Caco-2 (cell line): ENCODE measurements at regions not wholly inside any gene's neighbourhood (a gene's known extent, or its start where the extent isn't known, plus 50 kb on each side); places are given as distances from the start of the nearest gene placed in this dataset.

Source experiments
- BruUV-seq: library from RNA; stranded (reverse); fragments of 400-500 nt; replicated peaks from 2 replicates; lab custom pipeline; 2021; lab: Mats Ljungman, UMichigan
- CTCF ChIA-PET: fragments of 300-600 bp; sonication (Branson Sonifier 250); formaldehyde crosslinking; loops from one replicate; lab custom pipeline; 2022; ENCODE audit warnings: antibody characterized with exemption; lab: Charles Lee
- POLR2A ChIA-PET: fragments of 300-600 bp; sonication (Branson Sonifier 250); formaldehyde crosslinking; loops from one replicate; lab custom pipeline; 2022; ENCODE audit warnings: antibody characterized with exemption; lab: Charles Lee
- DNase-seq, 2 experiments: peaks; one replicate each; pipeline versions ENCODE4 v3.0.0 to v3.0.0-alpha.2; 2020 to 2022
- H3K27me3 ChIP-seq: replicated peaks from 2 replicates; pipeline ENCODE4 v1.6.0; 2011; ENCODE audit warnings: low read length; ENCODE audit not compliant: control insufficient read depth, insufficient read depth
- H3K36me3 ChIP-seq: 2 replicates; pipeline ENCODE4 v1.5.1; 2011; ENCODE audit warnings: low read length; ENCODE audit not compliant: control insufficient read depth, insufficient read depth
- H3K4me1 ChIP-seq: fragments of 250-450 bp; sonication (Bioruptor Pico); 2 replicates; pipeline ENCODE4 v1.5.1; 2020; ENCODE audit warnings: mild to moderate bottlenecking
- H3K4me3 ChIP-seq: 2 replicates; pipeline ENCODE4 v1.5.1; 2011; ENCODE audit warnings: low read depth, mild to moderate bottlenecking, control low read depth, low read length
- H3K9me3 ChIP-seq: fragments of 250-450 bp; sonication (Bioruptor Pico); 2 replicates; pipeline ENCODE4 v1.5.1; 2020; ENCODE audit warnings: mild to moderate bottlenecking, moderate library complexity
- H3K27ac Mint-ChIP-seq: one replicate; pipeline ENCODE4 v1.8.0; 2022; ENCODE audit warnings: mixed read lengths; ENCODE audit not compliant: unreplicated experiment
- H3K27me3 Mint-ChIP-seq: one replicate; pipeline ENCODE4 v1.8.0; 2022; ENCODE audit warnings: mixed read lengths; ENCODE audit not compliant: insufficient read depth, unreplicated experiment
- H3K36me3 Mint-ChIP-seq: one replicate; pipeline ENCODE4 v1.8.0; 2022; ENCODE audit warnings: mild to moderate bottlenecking, mixed read lengths; ENCODE audit not compliant: insufficient read depth, unreplicated experiment
- H3K4me1 Mint-ChIP-seq: one replicate; pipeline ENCODE4 v1.8.0; 2022; ENCODE audit warnings: low read depth, mixed read lengths; ENCODE audit not compliant: unreplicated experiment
- H3K4me3 Mint-ChIP-seq: one replicate; pipeline ENCODE4 v1.8.0; 2022; ENCODE audit warnings: mild to moderate bottlenecking, moderate library complexity, mixed read lengths; ENCODE audit not compliant: unreplicated experiment
- H3K9me3 Mint-ChIP-seq: one replicate; pipeline ENCODE4 v1.8.0; 2022; ENCODE audit warnings: mixed read lengths; ENCODE audit not compliant: unreplicated experiment
- intact Hi-C: fragments of 100-400 bp; cut with micrococcal nuclease; formaldehyde crosslinking; loops from one replicate; pipeline ENCODE4 v1.10.0; 2022; ENCODE audit not compliant: unreplicated experiment
- TF ChIP-seq, protein P1 (sequence below), 2 experiments: fragments of 200-600 bp in 1 of 2; IDR thresholded peaks; 1 replicate in 1 of 2; 2 replicates in 1 of 2; pipeline versions ENCODE4 v1.5.1 to v1.8.0; 2011 to 2022; ENCODE audit warnings: antibody characterized with exemption in 1 of 2, control low read depth in 1 of 2, inconsistent platforms in 1 of 2, low read depth in 1 of 2, low read length in 1 of 2, mild to moderate bottlenecking in 1 of 2, moderate library complexity in 1 of 2; ENCODE audit not compliant: insufficient read depth in 1 of 2, severe bottlenecking in 1 of 2, unreplicated experiment in 1 of 2

- H3K4me1 ChIP-seq, result no peaks in the 10 kb centered on the region
- H3K36me3 ChIP-seq, result no peaks in the 10 kb centered on the region
- BruUV-seq, result no TSS peak
- H3K27me3 ChIP-seq, result no peaks in the 10 kb centered on the region
- H3K4me3 ChIP-seq, result no peak overlapping the region
- TF ChIP-seq, protein P1, sequence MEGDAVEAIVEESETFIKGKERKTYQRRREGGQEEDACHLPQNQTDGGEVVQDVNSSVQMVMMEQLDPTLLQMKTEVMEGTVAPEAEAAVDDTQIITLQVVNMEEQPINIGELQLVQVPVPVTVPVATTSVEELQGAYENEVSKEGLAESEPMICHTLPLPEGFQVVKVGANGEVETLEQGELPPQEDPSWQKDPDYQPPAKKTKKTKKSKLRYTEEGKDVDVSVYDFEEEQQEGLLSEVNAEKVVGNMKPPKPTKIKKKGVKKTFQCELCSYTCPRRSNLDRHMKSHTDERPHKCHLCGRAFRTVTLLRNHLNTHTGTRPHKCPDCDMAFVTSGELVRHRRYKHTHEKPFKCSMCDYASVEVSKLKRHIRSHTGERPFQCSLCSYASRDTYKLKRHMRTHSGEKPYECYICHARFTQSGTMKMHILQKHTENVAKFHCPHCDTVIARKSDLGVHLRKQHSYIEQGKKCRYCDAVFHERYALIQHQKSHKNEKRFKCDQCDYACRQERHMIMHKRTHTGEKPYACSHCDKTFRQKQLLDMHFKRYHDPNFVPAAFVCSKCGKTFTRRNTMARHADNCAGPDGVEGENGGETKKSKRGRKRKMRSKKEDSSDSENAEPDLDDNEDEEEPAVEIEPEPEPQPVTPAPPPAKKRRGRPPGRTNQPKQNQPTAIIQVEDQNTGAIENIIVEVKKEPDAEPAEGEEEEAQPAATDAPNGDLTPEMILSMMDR (IDR thresholded peaks at IDR 0.05; ENCODE audit: insufficient read depth in 1 of 2, low read depth in 1 of 2, low read length in 1 of 2, severe bottlenecking in 1 of 2, unreplicated experiment in 1 of 2), result no peak
- H3K4me3 Mint-ChIP-seq, result no peak overlapping the region
- peaks cover 8% of the 10 kb centered on the region for H3K9me3 Mint-ChIP-seq
- no peaks in the 10 kb centered on the region for H3K27me3 Mint-ChIP-seq
- intact Hi-C loops, result no loop called here
- ChIA-PET POLR2A (no interaction called here), CTCF (no interaction called here)
- DNase-seq, result no peak
- no peak overlapping the region for H3K27ac Mint-ChIP-seq
- H3K36me3 Mint-ChIP-seq, result no peaks in the 10 kb centered on the region
- no peaks in the 10 kb centered on the region for H3K9me3 ChIP-seq
- no peaks in the 10 kb centered on the region for H3K4me1 Mint-ChIP-seq
Measured at GRCh38 chr1:83691953-83692500, 306.9 kb downstream of the TTLL7 start.

DNA sequence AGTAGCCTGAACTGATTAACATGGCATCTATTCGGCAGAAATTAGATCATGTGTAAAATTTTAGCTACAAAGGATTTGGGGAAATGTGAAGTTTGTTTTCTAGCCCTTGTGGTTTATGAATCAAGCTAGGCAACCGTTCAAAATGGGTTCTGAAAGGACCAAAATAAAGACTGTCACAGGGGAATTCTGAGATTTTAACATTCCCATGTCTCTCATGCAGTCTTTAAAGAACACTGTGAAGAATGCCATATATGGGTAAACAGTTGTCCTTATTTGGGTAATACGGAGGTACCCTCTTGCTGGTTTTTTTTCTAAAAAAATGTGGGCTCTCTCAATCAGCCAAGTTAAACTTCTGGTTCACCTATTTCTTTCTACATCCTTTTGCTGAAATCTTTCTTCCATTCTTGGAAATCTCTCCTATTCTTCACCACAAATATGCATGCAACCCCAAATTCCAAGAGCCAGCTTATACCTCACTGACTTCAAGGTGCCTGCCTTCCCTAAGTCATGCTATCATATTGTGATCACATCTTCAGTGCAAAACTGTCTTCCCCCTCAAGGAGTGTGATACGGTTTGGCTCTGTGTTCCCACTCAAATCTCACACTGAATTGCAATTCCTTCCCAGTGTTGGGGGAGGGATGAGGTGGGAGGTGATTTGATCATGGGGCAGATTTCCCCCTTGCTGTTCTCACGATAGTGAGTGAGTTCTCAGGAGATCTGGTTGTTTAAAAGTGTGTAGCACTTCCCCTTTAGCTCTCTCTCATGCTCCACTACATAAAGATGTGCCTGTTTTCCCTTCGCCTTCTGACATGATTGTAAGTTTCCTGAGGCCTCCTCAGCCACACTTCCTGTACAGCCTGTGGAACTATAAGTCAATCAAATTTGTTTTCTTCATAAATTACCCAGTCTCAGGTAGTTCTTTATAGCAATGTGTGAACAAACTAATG, 308.7 kb downstream of the TTLL7 start:
- Histone ChIP-seq H3K9me3 (no peaks in the 10 kb centered on the region), H3K4me1 (no peaks in the 10 kb centered on the region), H3K36me3 (no peaks in the 10 kb centered on the region), H3K4me3 (no peak overlapping the region), H3K27me3 (no peaks in the 10 kb centered on the region)
- ChIA-PET POLR2A (no interaction called here), CTCF (no interaction called here)
- TF ChIP-seq, protein P1 (IDR thresholded peaks at IDR 0.05; ENCODE audit: insufficient read depth in 1 of 2, low read depth in 1 of 2, low read length in 1 of 2, severe bottlenecking in 1 of 2, unreplicated experiment in 1 of 2), result no peak
- BruUV-seq, result no TSS peak
- intact Hi-C loops, result no loop called here
- H3K36me3 Mint-ChIP-seq, result no peaks in the 10 kb centered on the region
- H3K4me3 Mint-ChIP-seq, result no peak overlapping the region
- H3K27me3 Mint-ChIP-seq, result no peaks in the 10 kb centered on the region
- DNase-seq, result no peak
- H3K27ac Mint-ChIP-seq, result no peak overlapping the region
- H3K4me1 Mint-ChIP-seq, result no peaks in the 10 kb centered on the region
- peaks cover 8% of the 10 kb centered on the region for H3K9me3 Mint-ChIP-seq

DNA sequence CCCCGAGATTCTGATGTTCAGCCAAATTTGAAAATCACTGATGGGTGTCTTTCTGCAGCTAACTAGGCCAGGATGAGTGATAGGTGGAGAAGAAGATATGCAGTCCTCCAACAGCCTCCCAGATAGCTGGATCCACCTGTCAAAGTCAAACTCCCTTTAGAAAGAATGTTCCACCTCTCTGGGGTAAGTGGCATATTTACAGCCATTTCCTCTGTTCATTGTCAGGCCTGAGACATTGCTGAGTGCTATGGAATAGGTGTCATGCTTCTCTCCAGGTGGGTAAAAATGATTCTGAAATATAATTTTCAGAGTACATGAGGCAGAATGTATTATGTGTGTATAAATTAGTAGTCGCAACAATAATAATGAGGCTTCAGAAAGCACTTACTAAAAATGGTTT, 316.8 kb downstream of the TTLL7 start:
- no peaks in the 10 kb centered on the region for H3K9me3 ChIP-seq
- CTCF ChIA-PET, result no interaction called here

More for the DNA sequence above, 316.8 kb downstream of the TTLL7 start:
- H3K36me3 Mint-ChIP-seq, result no peaks in the 10 kb centered on the region
- H3K27me3 Mint-ChIP-seq, result no peaks in the 10 kb centered on the region
- Histone ChIP-seq H3K27me3 (no peaks in the 10 kb centered on the region), H3K4me1 (no peaks in the 10 kb centered on the region), H3K36me3 (no peaks in the 10 kb centered on the region), H3K4me3 (no peak overlapping the region)
- POLR2A ChIA-PET, result no interaction called here
- no peaks in the 10 kb centered on the region for H3K9me3 Mint-ChIP-seq
- H3K27ac Mint-ChIP-seq, result no peak overlapping the region
- TF ChIP-seq, protein P1 (IDR thresholded peaks at IDR 0.05; ENCODE audit: insufficient read depth in 1 of 2, low read depth in 1 of 2, low read length in 1 of 2, severe bottlenecking in 1 of 2, unreplicated experiment in 1 of 2), result no peak
- no peaks in the 10 kb centered on the region for H3K4me1 Mint-ChIP-seq
- no TSS peak for BruUV-seq
- no peak overlapping the region for H3K4me3 Mint-ChIP-seq
- DNase-seq, result no peak
- intact Hi-C loops, result no loop called here
